GM12878 (cell line): ENCODE measurements at regions not wholly inside any gene's neighbourhood (a gene's known extent, or its start where the extent isn't known, plus 50 kb on each side); places are given as distances from the start of the nearest gene placed in this dataset.

Experiments used
- ATAC-seq: fragments of 200-7000 bp; cut with Tn5 transposase; 3 replicates; pipeline ENCODE4 v1.9.1; 2020; ENCODE audit warnings: mild to moderate bottlenecking, moderate library complexity
- BruUV-seq: library from RNA; stranded (reverse); fragments of 400-500 nt; replicated peaks from 2 replicates; lab custom pipeline; 2021; lab: Mats Ljungman, UMichigan
- CTCF ChIA-PET: fragments of 300-600 bp; sonication (Branson Sonifier 250); formaldehyde crosslinking; extraction: SDS; loops from one replicate; lab custom pipeline; 2021; ENCODE audit warnings: inconsistent platforms; lab: Yijun Ruan, JAX
- POLR2A ChIA-PET: fragments of 350-600 bp; formaldehyde crosslinking; extraction: SDS; loops from one replicate; lab custom pipeline; 2021; ENCODE audit warnings: inconsistent platforms; lab: Charles Lee
- RAD21 ChIA-PET: fragments of 300-600 bp; sonication (Branson Sonifier 250); formaldehyde crosslinking; loops from one replicate; lab custom pipeline; 2023; ENCODE audit warnings: antibody characterized with exemption; ENCODE audit not compliant: unreplicated experiment; lab: Charles Lee
- SMC1A ChIA-PET: fragments of 300-600 bp; sonication (Branson Sonifier 250); formaldehyde crosslinking; loops from one replicate; lab custom pipeline; 2023; ENCODE audit not compliant: unreplicated experiment, uncharacterized antibody; lab: Charles Lee
- DNase-seq: peaks from one replicate; pipeline ENCODE4 v3.0.0-alpha.2; 2011; ENCODE audit warnings: low read depth, low spot score
- FAIRE-seq: peaks from 3 replicates; lab custom pipeline; 2011; peaks lifted over from hg19 to GRCh38; lab: Jason Lieb, UNC
- H2AFZ ChIP-seq: 2 replicates; pipeline ENCODE4 v1.6.0; 2011; ENCODE audit warnings: low read depth, low read length, control low read depth; ENCODE audit not compliant: control insufficient read depth
- H3K27ac ChIP-seq: 2 replicates; pipeline ENCODE4 v1.5.1; 2011; ENCODE audit warnings: control low read depth; ENCODE audit not compliant: control insufficient read depth, insufficient read depth
- H3K27me3 ChIP-seq, 2 experiments: replicated peaks in 1 of 2; 2 replicates each; pipeline versions ENCODE4 v1.6.0 to v1.6.1; 2011; ENCODE audit warnings: low read length in 1 of 2; ENCODE audit not compliant: control insufficient read depth in 2 of 2, insufficient read depth in 2 of 2
- H3K36me3 ChIP-seq, 2 experiments: 2 replicates each; pipeline ENCODE4 v1.5.1; 2011; ENCODE audit warnings: low read length in 1 of 2; ENCODE audit not compliant: control insufficient read depth in 2 of 2, insufficient read depth in 2 of 2
- H3K4me1 ChIP-seq: 2 replicates; pipeline ENCODE4 v1.6.1; 2011; ENCODE audit warnings: mild to moderate bottlenecking, low read length, moderate library complexity, mixed read lengths; ENCODE audit not compliant: control insufficient read depth, insufficient read depth
- H3K4me2 ChIP-seq: 2 replicates; pipeline ENCODE4 v1.6.0; 2011; ENCODE audit warnings: control low read depth; ENCODE audit not compliant: control insufficient read depth, insufficient read depth
- H3K4me3 ChIP-seq: fragments of 200-600 bp; sonication (generic); 2 replicates; pipeline ENCODE4 v1.5.1; 2016
- H3K79me2 ChIP-seq: 2 replicates; pipeline ENCODE4 v1.6.0; 2011; ENCODE audit warnings: low read length; ENCODE audit not compliant: control insufficient read depth, insufficient read depth
- H3K9ac ChIP-seq: 2 replicates; pipeline ENCODE4 v1.8.0; 2011; ENCODE audit warnings: low read length, control low read depth, mixed read lengths; ENCODE audit not compliant: control insufficient read depth, insufficient read depth
- H3K9me3 ChIP-seq: replicated peaks from 3 replicates; pipeline ENCODE4 v1.5.1; 2011; ENCODE audit warnings: mild to moderate bottlenecking, low read length; ENCODE audit not compliant: control insufficient read depth, insufficient read depth
- H4K20me1 ChIP-seq: 2 replicates; pipeline ENCODE4 v1.6.0; 2011; ENCODE audit not compliant: control insufficient read depth, insufficient read depth
- CHD2 ChIP-seq: IDR thresholded peaks from 2 replicates; pipeline ENCODE4 v1.6.1; 2011; ENCODE audit warnings: low read depth, low read length, improper control_type of control experiment, borderline replicate concordance
- HDAC6 ChIP-seq: fragments of 200-600 bp; sonication (generic); IDR thresholded peaks from one replicate; pipeline ENCODE4 v1.8.0; 2017; ENCODE audit warnings: antibody characterized with exemption; ENCODE audit not compliant: unreplicated experiment
- JUND ChIP-seq: IDR thresholded peaks from 2 replicates; pipeline ENCODE4 v1.6.1; 2012; ENCODE audit warnings: low read depth, mild to moderate bottlenecking, low read length, improper control_type of control experiment, moderate library complexity
- POLR2AphosphoS2 ChIP-seq: IDR thresholded peaks from 2 replicates; pipeline ENCODE4 v1.6.1; 2011; ENCODE audit warnings: low read depth, mild to moderate bottlenecking, low read length, improper control_type of control experiment, moderate library complexity
- SMC3 ChIP-seq: IDR thresholded peaks from 2 replicates; pipeline ENCODE4 v1.6.1; 2011; ENCODE audit warnings: low read length, improper control_type of control experiment, borderline replicate concordance
- WGBS: methylation state at CpG from one replicate; pipeline ENCODE4 v1.1.6; 2016; ENCODE audit warnings: low lambda C conversion rate; ENCODE audit not compliant: insufficient replicate concordance, insufficient coverage; ENCODE audit errors: missing lambda C conversion rate; 5-methylcytosine and 5-hydroxymethylcytosine counted together
- in situ Hi-C: fragments of 300-500 bp; cut with MboI; formaldehyde crosslinking; loops from 9 replicates; pipeline ENCODE4 v1.14.3; 2018; ENCODE audit warnings: mixed read lengths
- intact Hi-C: fragments of 100-400 bp; cut with micrococcal nuclease; formaldehyde crosslinking; loops from one replicate; pipeline ENCODE4 v1.14.2; 2022; ENCODE audit not compliant: unreplicated experiment
- TF ChIP-seq, protein P1 (sequence below): fragments of 150-350 bp; IDR thresholded peaks from 2 replicates; pipeline ENCODE4 v1.6.1; 2016; ENCODE audit warnings: low read depth, low read length

GRCh38 chr10:20399772-20400171 lies 497.3 kb downstream of the NEBL start:
- Histone ChIP-seq H4K20me1 (no peaks in the 10 kb centered on the region), H3K9me3 (no peaks in the 10 kb centered on the region), H3K79me2 (no peaks in the 10 kb centered on the region), H3K4me2 (no peak overlapping the region), H2AFZ (no peak overlapping the region), H3K4me1 (no peaks in the 10 kb centered on the region), H3K36me3 (no peaks in the 10 kb centered on the region), H3K27ac (no peak overlapping the region), H3K4me3 (no peak overlapping the region), H3K27me3 (no peaks in the 10 kb centered on the region), H3K9ac (no peak overlapping the region)
- no peak for TF ChIP-seq SMC3
- TF ChIP-seq HDAC6 = no peak
- TF ChIP-seq CHD2 = no peak
- TF ChIP-seq, protein P1, sequence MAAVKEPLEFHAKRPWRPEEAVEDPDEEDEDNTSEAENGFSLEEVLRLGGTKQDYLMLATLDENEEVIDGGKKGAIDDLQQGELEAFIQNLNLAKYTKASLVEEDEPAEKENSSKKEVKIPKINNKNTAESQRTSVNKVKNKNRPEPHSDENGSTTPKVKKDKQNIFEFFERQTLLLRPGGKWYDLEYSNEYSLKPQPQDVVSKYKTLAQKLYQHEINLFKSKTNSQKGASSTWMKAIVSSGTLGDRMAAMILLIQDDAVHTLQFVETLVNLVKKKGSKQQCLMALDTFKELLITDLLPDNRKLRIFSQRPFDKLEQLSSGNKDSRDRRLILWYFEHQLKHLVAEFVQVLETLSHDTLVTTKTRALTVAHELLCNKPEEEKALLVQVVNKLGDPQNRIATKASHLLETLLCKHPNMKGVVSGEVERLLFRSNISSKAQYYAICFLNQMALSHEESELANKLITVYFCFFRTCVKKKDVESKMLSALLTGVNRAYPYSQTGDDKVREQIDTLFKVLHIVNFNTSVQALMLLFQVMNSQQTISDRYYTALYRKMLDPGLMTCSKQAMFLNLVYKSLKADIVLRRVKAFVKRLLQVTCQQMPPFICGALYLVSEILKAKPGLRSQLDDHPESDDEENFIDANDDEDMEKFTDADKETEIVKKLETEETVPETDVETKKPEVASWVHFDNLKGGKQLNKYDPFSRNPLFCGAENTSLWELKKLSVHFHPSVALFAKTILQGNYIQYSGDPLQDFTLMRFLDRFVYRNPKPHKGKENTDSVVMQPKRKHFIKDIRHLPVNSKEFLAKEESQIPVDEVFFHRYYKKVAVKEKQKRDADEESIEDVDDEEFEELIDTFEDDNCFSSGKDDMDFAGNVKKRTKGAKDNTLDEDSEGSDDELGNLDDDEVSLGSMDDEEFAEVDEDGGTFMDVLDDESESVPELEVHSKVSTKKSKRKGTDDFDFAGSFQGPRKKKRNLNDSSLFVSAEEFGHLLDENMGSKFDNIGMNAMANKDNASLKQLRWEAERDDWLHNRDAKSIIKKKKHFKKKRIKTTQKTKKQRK = no peak
- TF ChIP-seq POLR2AphosphoS2 = no peak
- TF ChIP-seq JUND = no peak
- POLR2A ChIA-PET = no interaction called here
- RAD21 ChIA-PET = no interaction called here
- FAIRE-seq (no peak), DNase-seq (no peak), ATAC-seq (no peak)
- BruUV-seq = no TSS peak
- in situ Hi-C loops (no loop called here), intact Hi-C loops (no loop called here)
- WGBS = 20% methylated on average over 2 of the region's 2 CpGs
- CTCF ChIA-PET = no interaction called here
- SMC1A ChIA-PET = no interaction called here
